Cardiac muscle cell (in vitro differentiated cells and primary cell): ENCODE measurements at regions not wholly inside any gene's neighbourhood (a gene's known extent, or its start where the extent isn't known, plus 50 kb on each side); places are given as distances from the start of the nearest gene placed in this dataset.

Experiments
- DNase-seq, 2 donors: peaks; one replicate each; pipeline versions ENCODE4 v3.0.0 to v3.0.0-alpha.2; 2010 to 2017; ENCODE audit warnings: low read depth in 1 of 2, low spot score in 1 of 2
- H3K27ac ChIP-seq: fragments of 200-600 bp; sonication (generic); 2 replicates; pipeline ENCODE4 v1.5.1; 2016
- H3K27me3 ChIP-seq: fragments of 200-600 bp; sonication (generic); 2 replicates; pipeline ENCODE4 v1.6.0; 2016; ENCODE audit warnings: control low read depth
- H3K36me3 ChIP-seq: fragments of 200-600 bp; sonication (generic); 2 replicates; pipeline ENCODE4 v1.5.1; 2016; ENCODE audit warnings: control low read depth
- H3K4me1 ChIP-seq: fragments of 200-600 bp; sonication (generic); 2 replicates; pipeline ENCODE4 v1.8.1; 2017; ENCODE audit warnings: low read depth, mild to moderate bottlenecking, mixed run types
- H3K4me3 ChIP-seq: fragments of 200-600 bp; sonication (generic); 2 replicates; pipeline ENCODE4 v1.5.1; 2016; ENCODE audit warnings: mild to moderate bottlenecking
- H3K9me3 ChIP-seq: fragments of 200-600 bp; sonication (generic); 2 replicates; pipeline ENCODE4 v1.5.1; 2017; ENCODE audit warnings: low read depth, mild to moderate bottlenecking, control low read depth
- CTCF ChIP-seq: IDR thresholded peaks from 2 replicates; pipeline ENCODE4 v1.5.1; 2012; ENCODE audit warnings: low read depth, mild to moderate bottlenecking, low read length

GRCh38 chr11:133746663-133747306, 98.5 kb downstream of the SPATA19 start:
- H3K36me3 ChIP-seq: no peaks in the 10 kb centered on the region
- TF ChIP-seq CTCF: no peak
- H3K27ac ChIP-seq: no peak overlapping the region
- H3K9me3 ChIP-seq: no peaks in the 10 kb centered on the region
- no peak for DNase-seq
- H3K4me1 ChIP-seq: no peaks in the 10 kb centered on the region
- no peak overlapping the region for H3K4me3 ChIP-seq
- no peaks in the 10 kb centered on the region for H3K27me3 ChIP-seq

GRCh38 chr11:133745791-133746190, 99.5 kb downstream of the SPATA19 start:
- Histone ChIP-seq H3K9me3 (no peaks in the 10 kb centered on the region), H3K36me3 (no peaks in the 10 kb centered on the region), H3K4me1 (no peaks in the 10 kb centered on the region), H3K27ac (no peak overlapping the region), H3K4me3 (no peak overlapping the region), H3K27me3 (no peaks in the 10 kb centered on the region)
- no peak for DNase-seq
- no peak for TF ChIP-seq CTCF

GRCh38 chr11:133742353-133742752, 103.0 kb downstream of the SPATA19 start:
- no peak for DNase-seq
- Histone ChIP-seq H3K27ac (no peak overlapping the region), H3K36me3 (no peaks in the 10 kb centered on the region), H3K27me3 (no peaks in the 10 kb centered on the region), H3K4me1 (no peaks in the 10 kb centered on the region), H3K4me3 (no peak overlapping the region), H3K9me3 (no peaks in the 10 kb centered on the region)
- TF ChIP-seq CTCF: no peak

GRCh38 chr11:133740963-133741362, 104.3 kb downstream of the SPATA19 start:
- Histone ChIP-seq H3K27ac (no peak overlapping the region), H3K36me3 (no peaks in the 10 kb centered on the region), H3K27me3 (no peaks in the 10 kb centered on the region), H3K4me1 (no peaks in the 10 kb centered on the region), H3K9me3 (no peaks in the 10 kb centered on the region), H3K4me3 (no peak overlapping the region)
- TF ChIP-seq CTCF: no peak
- no peak for DNase-seq

GRCh38 chr11:133739481-133739880, 105.8 kb downstream of the SPATA19 start:
- no peak overlapping the region for H3K27ac ChIP-seq
- no peaks in the 10 kb centered on the region for H3K27me3 ChIP-seq
- no peak for DNase-seq
- no peak for TF ChIP-seq CTCF
- no peaks in the 10 kb centered on the region for H3K36me3 ChIP-seq
- H3K4me3 ChIP-seq: no peak overlapping the region
- H3K4me1 ChIP-seq: no peaks in the 10 kb centered on the region
- H3K9me3 ChIP-seq: no peaks in the 10 kb centered on the region
